Nephron progenitor cell (in vitro differentiated cells): ENCODE measurements at regions not wholly inside any gene's neighbourhood (a gene's known extent, or its start where the extent isn't known, plus 50 kb on each side); places are given as distances from the start of the nearest gene placed in this dataset.

Source experiments
- DNase-seq: peaks from one replicate; pipeline ENCODE4 v3.0.0; 2021
- H3K27ac Mint-ChIP-seq: 2 replicates; pipeline ENCODE4 v1.8.0; 2021; ENCODE audit warnings: mild to moderate bottlenecking, moderate library complexity, mixed read lengths
- H3K27me3 Mint-ChIP-seq: 2 replicates; pipeline ENCODE4 v1.8.0; 2021; ENCODE audit warnings: mild to moderate bottlenecking, low read depth, mixed read lengths; ENCODE audit not compliant: poor library complexity
- H3K36me3 Mint-ChIP-seq: 2 replicates; pipeline ENCODE4 v1.8.0; 2021; ENCODE audit warnings: low read depth, mixed read lengths
- H3K4me1 Mint-ChIP-seq: 2 replicates; pipeline ENCODE4 v1.8.0; 2021; ENCODE audit warnings: mixed read lengths
- H3K4me3 Mint-ChIP-seq: 2 replicates; pipeline ENCODE4 v1.8.0; 2021; ENCODE audit warnings: mild to moderate bottlenecking, moderate library complexity, mixed read lengths
- H3K9me3 Mint-ChIP-seq: 2 replicates; pipeline ENCODE4 v1.8.0; 2021; ENCODE audit warnings: mild to moderate bottlenecking, moderate library complexity, mixed read lengths
- CTCF ChIP-seq: fragments of 200-600 bp; sonication (generic); IDR thresholded peaks from 2 replicates; pipeline ENCODE4 v1.5.0; 2021; ENCODE audit warnings: antibody characterized with exemption

DNA sequence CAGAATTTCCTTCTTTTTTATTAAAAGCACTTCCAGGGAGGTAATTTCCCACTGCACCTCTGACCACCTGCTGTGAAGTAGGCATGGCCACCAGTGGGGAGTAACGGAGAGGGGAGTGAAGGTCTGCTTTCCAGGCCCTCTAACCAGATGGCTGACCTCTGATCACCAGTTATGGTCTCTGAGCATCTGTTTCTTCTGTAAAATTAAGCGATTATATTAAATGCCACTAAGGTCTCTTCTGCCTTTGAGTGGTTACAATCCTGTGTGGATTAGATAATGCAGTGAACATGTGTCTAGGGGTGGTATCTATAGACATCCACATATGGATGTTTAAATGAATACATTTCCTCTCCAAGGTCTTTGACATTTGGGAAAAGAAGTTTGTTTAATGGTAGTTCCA is 199.6 kb downstream of the HERPUD2 start:
- Mint-ChIP-seq H3K4me1 (peaks cover 33% of the 10 kb centered on the region), H3K4me3 (no peak overlapping the region), H3K9me3 (peaks cover 3% of the 10 kb centered on the region), H3K27ac (no peak overlapping the region), H3K27me3 (peaks cover 1% of the 10 kb centered on the region), H3K36me3 (no peaks in the 10 kb centered on the region)
- DNase-seq = no peak
- TF ChIP-seq CTCF = no peak

- TF ChIP-seq CTCF = no peak
- Mint-ChIP-seq H3K9me3 (peaks cover 3% of the 10 kb centered on the region), H3K36me3 (no peaks in the 10 kb centered on the region), H3K4me1 (peaks cover 33% of the 10 kb centered on the region), H3K27me3 (peaks cover 4% of the 10 kb centered on the region), H3K27ac (no peak overlapping the region), H3K4me3 (no peak overlapping the region)
- DNase-seq = no peak
Observed at GRCh38 chr7:35494407-35494806, 200.5 kb downstream of the HERPUD2 start.

GRCh38 chr7:35492451-35493175 is 202.3 kb downstream of the HERPUD2 start:
- Mint-ChIP-seq H3K36me3 (no peaks in the 10 kb centered on the region), H3K4me1 (peaks cover 40% of the 10 kb centered on the region), H3K27ac (peak overlapping the region; percentile 74), H3K27me3 (peaks cover 11% of the 10 kb centered on the region), H3K4me3 (no peak overlapping the region), H3K9me3 (peaks cover 3% of the 10 kb centered on the region)
- DNase-seq = peak; percentile 7
- TF ChIP-seq CTCF = no peak

GRCh38 chr7:35491233-35491632 is 203.7 kb downstream of the HERPUD2 start:
- H3K4me1 Mint-ChIP-seq = peaks cover 41% of the 10 kb centered on the region
- no peak overlapping the region for H3K4me3 Mint-ChIP-seq
- no peaks in the 10 kb centered on the region for H3K36me3 Mint-ChIP-seq
- no peak for TF ChIP-seq CTCF
- DNase-seq = no peak
- no peak overlapping the region for H3K27ac Mint-ChIP-seq
- peaks cover 11% of the 10 kb centered on the region for H3K27me3 Mint-ChIP-seq
- no peaks in the 10 kb centered on the region for H3K9me3 Mint-ChIP-seq

GRCh38 chr7:35487841-35488240 is 207.1 kb downstream of the HERPUD2 start:
- DNase-seq = no peak
- Mint-ChIP-seq H3K9me3 (no peaks in the 10 kb centered on the region), H3K4me1 (peaks cover 58% of the 10 kb centered on the region), H3K27ac (no peak overlapping the region), H3K36me3 (no peaks in the 10 kb centered on the region), H3K4me3 (no peak overlapping the region), H3K27me3 (peaks cover 17% of the 10 kb centered on the region)
- no peak for TF ChIP-seq CTCF

- Mint-ChIP-seq H3K27ac (no peak overlapping the region), H3K4me3 (no peak overlapping the region), H3K9me3 (no peaks in the 10 kb centered on the region), H3K27me3 (peaks cover 18% of the 10 kb centered on the region), H3K4me1 (peaks cover 57% of the 10 kb centered on the region), H3K36me3 (no peaks in the 10 kb centered on the region)
- TF ChIP-seq CTCF = no peak
- DNase-seq = no peak
Observed at GRCh38 chr7:35487402-35487801, 207.5 kb downstream of the HERPUD2 start.
